ENCODE measurements at regions not wholly inside any gene's neighbourhood (a gene's known extent, or its start where the extent isn't known, plus 50 kb on each side); places are given as distances from the start of the nearest gene placed in this dataset.

- Mint-ChIP-seq H3K4me1 (peaks cover 11% of the 10 kb centered on the region), H3K9me3 (no peaks in the 10 kb centered on the region), H3K4me3 (no peak overlapping the region), H3K36me3 (ENCODE audit: low read depth) (no peaks in the 10 kb centered on the region), H3K27me3 (ENCODE audit: low read depth, poor library complexity) (no peaks in the 10 kb centered on the region), H3K27ac (no peak overlapping the region)
- TF ChIP-seq CTCF (IDR thresholded peaks at IDR 0.05): no peak
- DNase-seq: no peak
Measured at GRCh38 chr11:110805756-110806155, 93.5 kb upstream of the ARHGAP20 start.

GRCh38 chr11:110802162-110802561 is 89.9 kb upstream of the ARHGAP20 start:
- no peaks in the 10 kb centered on the region for H3K9me3 Mint-ChIP-seq
- peaks cover 11% of the 10 kb centered on the region for H3K4me1 Mint-ChIP-seq
- no peak overlapping the region for H3K4me3 Mint-ChIP-seq
- TF ChIP-seq CTCF (IDR thresholded peaks at IDR 0.05): no peak
- no peaks in the 10 kb centered on the region for H3K27me3 Mint-ChIP-seq (ENCODE audit: low read depth, poor library complexity)
- no peak for DNase-seq
- no peak overlapping the region for H3K27ac Mint-ChIP-seq
- H3K36me3 Mint-ChIP-seq (ENCODE audit: low read depth): no peaks in the 10 kb centered on the region

- Mint-ChIP-seq H3K4me1 (peaks cover 11% of the 10 kb centered on the region), H3K9me3 (no peaks in the 10 kb centered on the region), H3K27me3 (ENCODE audit: low read depth, poor library complexity) (peaks cover under 1% of the 10 kb centered on the region), H3K4me3 (no peak overlapping the region), H3K27ac (no peak overlapping the region), H3K36me3 (ENCODE audit: low read depth) (no peaks in the 10 kb centered on the region)
- DNase-seq: no peak
- TF ChIP-seq CTCF (IDR thresholded peaks at IDR 0.05): no peak
Measured at GRCh38 chr11:110801328-110801727, 89.1 kb upstream of the ARHGAP20 start.

- no peaks in the 10 kb centered on the region for H3K9me3 Mint-ChIP-seq
- H3K4me1 Mint-ChIP-seq: no peaks in the 10 kb centered on the region
- H3K4me3 Mint-ChIP-seq: no peak overlapping the region
Measured at GRCh38 chr11:110798201-110798900, 86.1 kb upstream of the ARHGAP20 start.

GRCh38 chr11:110797453-110797852 is 85.2 kb upstream of the ARHGAP20 start:
- H3K27me3 Mint-ChIP-seq (ENCODE audit: low read depth, poor library complexity): peaks cover 2% of the 10 kb centered on the region
- H3K9me3 Mint-ChIP-seq: no peaks in the 10 kb centered on the region
- no peaks in the 10 kb centered on the region for H3K4me1 Mint-ChIP-seq
- H3K36me3 Mint-ChIP-seq (ENCODE audit: low read depth): no peaks in the 10 kb centered on the region
- TF ChIP-seq CTCF (IDR thresholded peaks at IDR 0.05): no peak
- H3K27ac Mint-ChIP-seq: no peak overlapping the region
- DNase-seq: no peak
- no peak overlapping the region for H3K4me3 Mint-ChIP-seq

More at GRCh38 chr11:110798201-110798900, 86.1 kb upstream of the ARHGAP20 start:
- TF ChIP-seq CTCF (IDR thresholded peaks at IDR 0.05): no peak
- H3K36me3 Mint-ChIP-seq (ENCODE audit: low read depth): no peaks in the 10 kb centered on the region
- no peak for DNase-seq
- H3K27ac Mint-ChIP-seq: no peak overlapping the region
- H3K27me3 Mint-ChIP-seq (ENCODE audit: low read depth, poor library complexity): peaks cover 2% of the 10 kb centered on the region

GRCh38 chr11:110795112-110795624 is 82.9 kb upstream of the ARHGAP20 start:
- no peak for DNase-seq
- Mint-ChIP-seq H3K36me3 (ENCODE audit: low read depth) (no peaks in the 10 kb centered on the region), H3K4me1 (no peaks in the 10 kb centered on the region), H3K9me3 (no peaks in the 10 kb centered on the region), H3K4me3 (no peak overlapping the region), H3K27me3 (ENCODE audit: low read depth, poor library complexity) (peaks cover 6% of the 10 kb centered on the region), H3K27ac (no peak overlapping the region)
- TF ChIP-seq CTCF (IDR thresholded peaks at IDR 0.05): no peak
